ENCODE measurements at regions not wholly inside any gene's neighbourhood (a gene's known extent, or its start where the extent isn't known, plus 50 kb on each side); places are given as distances from the start of the nearest gene placed in this dataset.

DNA sequence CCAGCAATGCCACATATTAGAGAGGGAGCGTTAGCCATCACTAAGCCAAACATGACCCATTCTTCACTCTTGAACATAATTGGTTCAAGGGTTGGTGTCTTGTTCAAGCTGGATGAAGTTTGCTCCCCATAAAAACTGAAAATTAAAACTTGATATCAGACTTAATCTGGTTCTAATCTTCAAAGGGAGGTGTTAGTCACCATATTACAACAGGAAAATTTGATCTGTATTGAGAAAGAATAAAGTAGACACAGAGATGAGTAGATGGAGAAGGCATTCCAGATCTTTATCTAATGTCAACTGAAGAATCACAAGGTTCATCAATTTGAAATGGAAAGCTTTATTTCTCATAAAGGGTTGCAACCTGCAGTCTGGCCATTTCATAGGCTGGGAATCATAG is 972.8 kb downstream of the HACE1 start:
- Histone ChIP-seq H3K27ac (ENCODE audit: low read depth) (no peak overlapping the region), H3K4me1 (ENCODE audit: insufficient read depth) (no peaks in the 10 kb centered on the region), H3K4me3 (ENCODE audit: low read depth, low read length) (no peak overlapping the region), H3K36me3 (ENCODE audit: insufficient read depth) (no peaks in the 10 kb centered on the region)
- 91% methylated on average over 1 of the region's 1 CpG for WGBS
- no peak for DNase-seq (ENCODE audit: extremely low spot score)

DNA sequence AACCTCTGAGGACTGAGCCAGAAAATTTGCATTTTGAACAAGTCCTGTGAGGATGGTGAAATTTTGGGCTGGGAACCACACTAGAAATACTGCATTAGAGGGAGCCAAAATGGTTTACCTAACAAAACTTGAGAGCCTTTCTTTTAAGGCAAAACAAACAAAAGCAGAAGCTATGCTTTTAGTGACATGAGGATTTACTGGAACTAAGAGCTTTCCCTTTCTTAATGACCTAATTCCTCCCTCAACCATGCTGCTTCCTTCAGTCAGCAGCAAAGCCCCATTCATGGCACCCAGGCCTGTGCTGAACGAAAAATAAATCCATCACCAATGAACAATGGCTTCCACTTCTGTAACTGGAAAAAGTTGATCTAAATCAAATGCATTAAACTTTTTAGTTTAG is 974.3 kb downstream of the HACE1 start:
- Histone ChIP-seq H3K4me1 (ENCODE audit: insufficient read depth) (no peaks in the 10 kb centered on the region), H3K27ac (ENCODE audit: low read depth) (no peak overlapping the region), H3K4me3 (ENCODE audit: low read depth, low read length) (no peak overlapping the region), H3K36me3 (ENCODE audit: insufficient read depth) (no peaks in the 10 kb centered on the region)
- DNase-seq (ENCODE audit: extremely low spot score) = no peak
- WGBS = 67% methylated on average over 1 of the region's 1 CpG

DNA sequence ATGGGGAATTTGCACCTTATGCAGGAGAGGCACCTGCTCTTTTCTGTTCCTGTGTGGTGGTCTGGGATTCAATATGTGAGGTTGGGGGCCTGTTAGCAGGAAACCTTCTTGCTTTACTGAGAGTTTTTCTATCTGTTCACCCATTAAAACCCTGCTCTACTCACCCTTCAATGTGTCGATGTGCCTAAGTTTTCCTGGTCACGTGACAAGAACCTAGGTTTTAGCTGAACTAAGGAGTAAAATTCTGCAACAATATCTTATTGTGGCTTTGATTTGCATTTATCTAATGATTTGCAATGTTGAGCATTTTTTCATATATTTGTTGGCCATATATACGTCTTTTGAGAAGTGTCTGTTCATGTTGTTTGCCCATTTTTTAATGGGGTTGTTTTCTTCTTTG is 979.9 kb downstream of the HACE1 start:
- Histone ChIP-seq H3K27ac (ENCODE audit: low read depth) (no peak overlapping the region), H3K36me3 (ENCODE audit: insufficient read depth) (no peaks in the 10 kb centered on the region), H3K4me3 (ENCODE audit: low read depth, low read length) (no peak overlapping the region), H3K4me1 (ENCODE audit: insufficient read depth) (no peaks in the 10 kb centered on the region)
- 91% methylated on average over 3 of the region's 3 CpGs for WGBS
- no peak for DNase-seq (ENCODE audit: extremely low spot score)

DNA sequence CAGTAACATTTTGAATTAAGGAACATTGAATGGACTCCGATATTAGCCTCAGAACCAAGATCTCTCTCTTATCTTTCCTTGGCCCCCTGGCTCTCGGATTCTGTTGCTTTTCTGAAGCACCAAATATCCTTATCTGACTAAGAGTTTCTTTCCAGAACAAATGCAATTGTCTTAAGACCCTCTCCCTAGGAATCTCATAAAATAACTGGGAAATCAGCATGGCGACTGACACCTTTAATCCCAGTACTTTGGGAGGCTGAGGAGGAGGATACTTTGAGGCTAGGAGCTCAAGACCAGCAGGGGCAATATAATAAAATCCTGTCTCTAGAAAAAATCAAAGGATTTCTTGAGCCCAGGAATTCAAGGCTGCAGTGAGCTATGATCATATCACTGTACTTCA is 984.5 kb downstream of the HACE1 start:
- Histone ChIP-seq H3K4me3 (ENCODE audit: low read depth, low read length) (no peak overlapping the region), H3K27ac (ENCODE audit: low read depth) (no peak overlapping the region), H3K4me1 (ENCODE audit: insufficient read depth) (no peaks in the 10 kb centered on the region), H3K36me3 (ENCODE audit: insufficient read depth) (no peaks in the 10 kb centered on the region)
- no peak for DNase-seq (ENCODE audit: extremely low spot score)
- 78% methylated on average over 3 of the region's 3 CpGs for WGBS

DNA sequence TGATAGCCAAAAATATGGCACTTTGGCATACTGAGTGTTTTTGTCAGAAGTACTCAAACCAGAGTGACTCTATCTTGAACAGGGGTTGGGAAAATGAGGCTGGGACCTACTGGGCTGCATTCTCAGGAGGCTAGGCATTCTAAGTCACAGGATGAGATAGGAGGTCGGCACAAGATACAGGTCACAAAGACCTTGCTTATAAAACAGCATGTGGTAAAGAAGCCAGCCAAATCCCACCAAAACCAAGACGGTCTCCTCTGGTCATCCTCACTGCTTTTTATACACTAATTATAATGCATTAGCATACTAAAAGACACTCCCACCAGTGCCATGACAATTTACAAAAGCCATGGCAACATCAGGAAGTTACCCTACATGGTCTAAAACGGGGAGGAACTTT is 985.1 kb downstream of the HACE1 start:
- no peaks in the 10 kb centered on the region for H3K36me3 ChIP-seq (ENCODE audit: insufficient read depth)
- WGBS = 67% methylated on average over 3 of the region's 3 CpGs
- DNase-seq (ENCODE audit: extremely low spot score) = no peak

DNA sequence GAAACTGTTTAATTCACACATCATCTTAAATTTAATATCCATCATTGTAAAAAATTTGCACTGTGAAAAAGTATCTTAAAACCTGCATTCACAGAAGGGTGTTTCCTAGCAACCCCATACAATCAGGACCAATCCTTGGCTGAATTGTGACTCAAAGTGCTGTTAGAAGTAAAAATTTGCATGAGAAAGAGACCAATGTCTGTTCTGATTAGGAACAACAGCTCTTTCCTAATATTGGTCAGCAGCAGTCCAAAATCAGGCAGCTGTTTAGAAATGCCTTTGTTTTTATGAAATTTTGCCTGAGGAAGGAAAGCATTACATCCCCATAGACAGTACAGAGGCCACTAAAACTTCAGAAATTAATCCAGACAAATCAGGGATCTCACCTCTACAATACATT is 987.0 kb downstream of the HACE1 start:
- no peaks in the 10 kb centered on the region for H3K4me1 ChIP-seq (ENCODE audit: insufficient read depth)
- H3K27ac ChIP-seq (ENCODE audit: low read depth) = no peak overlapping the region
- no peaks in the 10 kb centered on the region for H3K36me3 ChIP-seq (ENCODE audit: insufficient read depth)
- no peak for DNase-seq (ENCODE audit: extremely low spot score)
- no peak overlapping the region for H3K4me3 ChIP-seq (ENCODE audit: low read depth, low read length)

More for the DNA sequence above, 985.1 kb downstream of the HACE1 start:
- no peak overlapping the region for H3K4me3 ChIP-seq (ENCODE audit: low read depth, low read length)
- no peak overlapping the region for H3K27ac ChIP-seq (ENCODE audit: low read depth)
- no peaks in the 10 kb centered on the region for H3K4me1 ChIP-seq (ENCODE audit: insufficient read depth)

DNA sequence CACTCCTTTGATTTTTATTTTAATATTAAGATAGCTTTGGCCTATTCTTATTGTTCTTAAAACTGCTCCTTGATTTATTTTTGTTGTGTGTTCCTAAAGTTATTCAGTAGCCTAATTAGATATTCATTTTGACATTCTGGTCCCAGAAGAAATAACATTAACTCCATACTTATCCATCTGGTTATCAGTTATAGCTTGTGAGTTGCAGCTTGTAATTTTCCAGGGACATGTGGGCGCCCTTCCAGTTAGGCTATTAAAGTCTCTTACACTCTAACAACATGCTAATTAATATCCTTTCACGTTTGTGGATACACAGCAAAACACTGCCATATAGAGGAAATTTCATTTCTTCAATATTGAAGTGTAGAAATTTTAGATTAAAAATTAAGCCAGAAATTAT is 987.5 kb downstream of the HACE1 start:
- DNase-seq (ENCODE audit: extremely low spot score) = no peak
- Histone ChIP-seq H3K4me3 (ENCODE audit: low read depth, low read length) (no peak overlapping the region), H3K27ac (ENCODE audit: low read depth) (no peak overlapping the region), H3K36me3 (ENCODE audit: insufficient read depth) (no peaks in the 10 kb centered on the region), H3K4me1 (ENCODE audit: insufficient read depth) (no peaks in the 10 kb centered on the region)
- 59% methylated on average over 2 of the region's 2 CpGs for WGBS

DNA sequence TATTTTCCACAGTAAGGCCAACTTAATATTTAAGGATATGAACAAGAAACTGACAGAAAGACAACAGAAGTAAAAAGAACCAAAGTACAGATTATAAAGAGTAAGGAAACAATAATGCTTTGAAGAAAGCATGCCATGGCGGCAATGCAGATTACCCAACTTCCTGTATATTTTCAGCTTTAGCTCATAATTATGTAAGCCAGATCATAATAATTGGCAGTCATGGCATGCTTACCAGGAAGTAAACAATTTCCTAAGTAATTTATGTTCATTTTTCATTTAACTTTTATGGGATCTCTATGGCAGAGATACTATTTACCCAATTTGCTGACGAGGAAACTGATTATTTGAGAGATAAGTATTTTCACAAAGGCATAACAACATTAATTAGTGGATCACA is 988.7 kb downstream of the HACE1 start:
- DNase-seq (ENCODE audit: extremely low spot score) = no peak
- no peak overlapping the region for H3K27ac ChIP-seq (ENCODE audit: low read depth)
- no peaks in the 10 kb centered on the region for H3K36me3 ChIP-seq (ENCODE audit: insufficient read depth)
- no peaks in the 10 kb centered on the region for H3K4me1 ChIP-seq (ENCODE audit: insufficient read depth)
- WGBS = 61% methylated on average over 2 of the region's 2 CpGs
- no peak overlapping the region for H3K4me3 ChIP-seq (ENCODE audit: low read depth, low read length)

DNA sequence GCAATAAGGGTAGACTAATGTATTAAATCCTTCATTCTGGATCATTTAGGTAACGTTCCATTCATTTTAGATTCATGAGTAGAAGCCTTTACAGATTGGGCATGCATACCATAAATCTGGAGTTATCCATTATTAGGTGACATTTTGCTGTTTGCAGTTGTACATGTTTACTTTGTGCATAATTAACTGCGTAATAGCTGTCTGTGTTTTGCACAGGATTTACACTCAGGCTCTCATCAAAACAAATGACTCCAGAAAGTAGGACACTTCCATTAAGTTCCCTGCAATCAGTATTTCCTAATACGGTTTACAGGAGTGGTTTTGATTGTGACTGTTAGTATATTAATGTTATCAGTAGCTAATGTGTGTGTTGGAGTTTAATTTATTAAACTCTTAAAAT is 997.4 kb downstream of the HACE1 start:
- Histone ChIP-seq H3K4me3 (ENCODE audit: low read depth, low read length) (no peak overlapping the region), H3K4me1 (ENCODE audit: insufficient read depth) (no peaks in the 10 kb centered on the region), H3K36me3 (ENCODE audit: insufficient read depth) (no peaks in the 10 kb centered on the region), H3K27ac (ENCODE audit: low read depth) (no peak overlapping the region)
- no peak for DNase-seq (ENCODE audit: extremely low spot score)
- WGBS = 59% methylated on average over 3 of the region's 3 CpGs

DNA sequence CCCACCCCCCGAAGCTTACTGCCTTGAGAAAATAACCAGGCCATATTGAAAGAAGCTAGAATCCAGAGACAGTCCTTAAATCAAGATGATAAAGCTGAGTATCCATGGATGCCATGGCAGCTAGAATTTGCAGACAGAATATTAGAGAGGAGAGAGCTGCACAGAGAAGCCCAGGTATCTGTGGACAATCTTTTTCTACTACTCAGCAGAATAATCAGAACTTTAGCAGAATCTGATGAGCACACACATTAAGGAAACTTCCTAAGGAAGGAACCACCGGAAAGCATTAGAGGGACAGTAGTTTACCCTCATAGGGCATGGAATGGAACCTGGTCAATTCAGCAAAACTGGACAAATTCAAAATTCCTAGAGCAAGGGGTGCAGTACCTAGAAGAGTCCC is 1001.7 kb downstream of the HACE1 start:
- no peak overlapping the region for H3K4me3 ChIP-seq (ENCODE audit: low read depth, low read length)
- no peaks in the 10 kb centered on the region for H3K36me3 ChIP-seq (ENCODE audit: insufficient read depth)
- DNase-seq (ENCODE audit: extremely low spot score) = no peak
- H3K27ac ChIP-seq (ENCODE audit: low read depth) = no peak overlapping the region
- 82% methylated on average over 2 of the region's 2 CpGs for WGBS
- no peaks in the 10 kb centered on the region for H3K4me1 ChIP-seq (ENCODE audit: insufficient read depth)

DNA sequence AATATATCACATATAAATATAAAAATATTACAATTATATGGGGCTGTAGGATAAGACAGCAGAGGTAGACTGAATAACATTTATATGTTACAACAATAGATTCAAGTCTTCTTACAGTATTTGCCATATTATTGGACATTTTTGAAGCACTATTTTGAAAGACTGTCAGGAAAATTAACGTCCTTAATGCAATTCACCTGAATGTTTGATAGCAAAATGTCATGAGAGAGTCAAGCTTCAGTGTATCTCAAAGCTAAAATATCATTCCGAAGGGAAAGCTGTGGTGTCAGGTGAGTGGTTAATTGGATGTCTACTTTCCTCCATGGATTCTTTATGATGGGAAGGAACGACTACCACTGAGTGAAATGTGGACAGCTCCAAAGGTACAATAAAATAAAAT is 1004.0 kb downstream of the HACE1 start:
- H3K36me3 ChIP-seq (ENCODE audit: insufficient read depth) = no peaks in the 10 kb centered on the region
- no peak overlapping the region for H3K27ac ChIP-seq (ENCODE audit: low read depth)
- H3K4me3 ChIP-seq (ENCODE audit: low read depth, low read length) = no peak overlapping the region
- H3K4me1 ChIP-seq (ENCODE audit: insufficient read depth) = no peaks in the 10 kb centered on the region
- no peak for DNase-seq (ENCODE audit: extremely low spot score)
- 58% methylated on average over 3 of the region's 3 CpGs for WGBS

DNA sequence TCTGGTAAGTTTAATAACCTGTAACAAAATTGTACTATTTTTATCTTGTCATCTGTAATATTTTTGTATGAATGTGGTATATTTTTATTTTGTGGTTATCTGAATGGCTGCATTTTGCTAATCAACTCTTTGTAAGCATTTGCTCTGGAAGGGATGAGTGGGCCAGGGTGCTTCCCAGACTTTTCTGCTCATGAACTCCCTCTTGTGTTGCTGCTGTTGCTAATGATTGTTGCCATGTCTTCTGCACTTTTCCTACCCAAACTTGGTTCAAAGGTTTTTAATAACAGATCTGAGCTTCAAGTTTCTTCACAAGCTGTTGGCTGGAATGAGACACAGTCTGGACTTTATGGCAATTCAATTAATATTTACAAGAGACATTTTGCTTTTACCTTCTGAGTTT is 1005.7 kb downstream of the HACE1 start:
- Histone ChIP-seq H3K4me1 (ENCODE audit: insufficient read depth) (no peaks in the 10 kb centered on the region), H3K4me3 (ENCODE audit: low read depth, low read length) (no peak overlapping the region), H3K27ac (ENCODE audit: low read depth) (no peak overlapping the region), H3K36me3 (ENCODE audit: insufficient read depth) (no peaks in the 10 kb centered on the region)
- DNase-seq (ENCODE audit: extremely low spot score) = no peak

DNA sequence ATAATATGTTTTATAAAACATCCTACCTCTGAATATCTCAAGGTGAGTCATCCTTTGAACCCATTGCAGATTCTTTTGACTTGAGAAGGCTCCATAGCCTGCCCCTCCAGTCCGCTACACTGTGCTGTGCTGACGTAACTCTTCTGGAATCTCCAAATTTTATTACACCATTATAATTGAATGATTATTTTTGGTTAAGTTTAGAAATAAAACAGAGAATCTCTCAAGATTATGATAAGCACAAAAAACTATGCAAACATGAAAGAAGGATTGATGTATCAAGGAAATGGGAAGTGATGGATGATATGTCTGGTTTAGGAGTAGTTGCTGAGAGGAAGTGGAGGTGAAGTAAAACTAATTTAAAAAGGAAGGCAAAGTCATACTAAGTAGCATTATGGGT is 1021.3 kb downstream of the HACE1 start:
- no peak for DNase-seq (ENCODE audit: extremely low spot score)
- Histone ChIP-seq H3K4me3 (ENCODE audit: low read depth, low read length) (no peak overlapping the region), H3K27ac (ENCODE audit: low read depth) (no peak overlapping the region), H3K4me1 (ENCODE audit: insufficient read depth) (no peaks in the 10 kb centered on the region), H3K36me3 (ENCODE audit: insufficient read depth) (no peaks in the 10 kb centered on the region)
- 87% methylated on average over 2 of the region's 2 CpGs for WGBS

DNA sequence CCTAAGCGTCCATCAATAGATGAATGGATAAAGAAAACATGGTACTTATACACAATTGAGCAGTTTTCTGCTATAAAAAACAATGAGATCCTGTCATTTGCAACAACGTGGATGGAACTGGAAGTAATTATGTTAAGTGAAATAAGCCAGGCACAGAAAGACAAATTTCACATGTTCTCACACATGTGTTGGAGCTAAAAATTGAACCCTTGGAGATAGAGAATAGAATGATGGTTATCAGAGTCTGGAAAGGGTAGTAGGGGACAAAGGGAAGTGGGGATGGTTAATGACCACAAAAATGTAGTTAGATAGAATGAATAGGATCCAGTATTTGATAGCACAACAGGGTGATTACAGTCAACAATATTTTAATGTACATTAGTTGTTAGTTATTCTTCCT is 1033.5 kb downstream of the HACE1 start:
- no peak for DNase-seq (ENCODE audit: extremely low spot score)

DNA sequence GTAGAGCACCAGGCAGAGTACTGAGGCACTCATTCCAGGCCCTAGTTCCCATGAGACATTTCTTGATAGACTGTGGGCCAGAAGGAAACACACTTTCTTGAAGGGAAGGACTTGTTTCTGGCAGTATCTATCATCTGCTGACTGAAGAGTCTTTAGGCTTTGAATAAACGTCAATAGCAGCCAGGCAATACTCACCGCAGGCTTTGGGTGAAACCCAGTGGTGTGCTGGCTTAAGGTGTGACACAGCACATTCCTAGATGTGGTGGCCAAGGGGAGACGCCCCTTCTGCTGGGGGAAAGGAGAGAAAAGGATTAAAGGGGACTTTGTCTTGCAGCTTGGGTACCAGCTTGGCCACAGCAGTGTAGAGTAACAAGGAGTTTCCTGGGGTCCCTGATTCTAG is 1039.6 kb downstream of the HACE1 start:
- 63% methylated on average over 3 of the region's 3 CpGs for WGBS

More for the DNA sequence above, 1033.5 kb downstream of the HACE1 start:
- H3K4me1 ChIP-seq (ENCODE audit: insufficient read depth) = no peaks in the 10 kb centered on the region
- no peaks in the 10 kb centered on the region for H3K36me3 ChIP-seq (ENCODE audit: insufficient read depth)
- no peak overlapping the region for H3K27ac ChIP-seq (ENCODE audit: low read depth)
- H3K4me3 ChIP-seq (ENCODE audit: low read depth, low read length) = no peak overlapping the region
- WGBS = 64% methylated on average over 2 of the region's 2 CpGs

More for the DNA sequence above, 1039.6 kb downstream of the HACE1 start:
- no peak overlapping the region for H3K4me3 ChIP-seq (ENCODE audit: low read depth, low read length)
- H3K4me1 ChIP-seq (ENCODE audit: insufficient read depth) = no peaks in the 10 kb centered on the region
- DNase-seq (ENCODE audit: extremely low spot score) = no peak
- no peak overlapping the region for H3K27ac ChIP-seq (ENCODE audit: low read depth)
- no peaks in the 10 kb centered on the region for H3K36me3 ChIP-seq (ENCODE audit: insufficient read depth)
